HG03196 (cell line): ENCODE measurements at regions not wholly inside any gene's neighbourhood (a gene's known extent, or its start where the extent isn't known, plus 50 kb on each side); places are given as distances from the start of the nearest gene placed in this dataset.

Experiments
- ATAC-seq: cut with Tn5 transposase; IDR thresholded peaks from one replicate; pipeline ENCODE4 v1.9.1; 2021; ENCODE audit not compliant: unreplicated experiment

DNA sequence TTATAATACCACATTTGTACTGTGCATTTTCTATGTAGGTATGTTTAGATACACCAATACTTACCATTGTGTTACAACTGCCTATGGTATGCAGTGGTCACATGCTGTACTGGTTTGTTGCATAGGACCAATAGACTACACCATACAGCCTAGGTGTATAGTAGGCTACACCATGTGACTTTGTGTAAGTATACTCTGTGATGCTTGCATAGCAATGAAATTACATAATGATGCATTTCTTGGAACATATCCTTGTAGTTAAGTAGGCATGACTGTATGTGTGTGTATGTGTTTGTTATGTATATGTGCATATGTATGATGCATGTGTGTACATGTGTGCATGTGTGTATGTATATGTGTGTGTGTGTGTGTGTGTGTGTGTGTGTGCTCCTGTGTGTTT is 157.6 kb downstream of the TDRD15 start:
- no peak for ATAC-seq

DNA sequence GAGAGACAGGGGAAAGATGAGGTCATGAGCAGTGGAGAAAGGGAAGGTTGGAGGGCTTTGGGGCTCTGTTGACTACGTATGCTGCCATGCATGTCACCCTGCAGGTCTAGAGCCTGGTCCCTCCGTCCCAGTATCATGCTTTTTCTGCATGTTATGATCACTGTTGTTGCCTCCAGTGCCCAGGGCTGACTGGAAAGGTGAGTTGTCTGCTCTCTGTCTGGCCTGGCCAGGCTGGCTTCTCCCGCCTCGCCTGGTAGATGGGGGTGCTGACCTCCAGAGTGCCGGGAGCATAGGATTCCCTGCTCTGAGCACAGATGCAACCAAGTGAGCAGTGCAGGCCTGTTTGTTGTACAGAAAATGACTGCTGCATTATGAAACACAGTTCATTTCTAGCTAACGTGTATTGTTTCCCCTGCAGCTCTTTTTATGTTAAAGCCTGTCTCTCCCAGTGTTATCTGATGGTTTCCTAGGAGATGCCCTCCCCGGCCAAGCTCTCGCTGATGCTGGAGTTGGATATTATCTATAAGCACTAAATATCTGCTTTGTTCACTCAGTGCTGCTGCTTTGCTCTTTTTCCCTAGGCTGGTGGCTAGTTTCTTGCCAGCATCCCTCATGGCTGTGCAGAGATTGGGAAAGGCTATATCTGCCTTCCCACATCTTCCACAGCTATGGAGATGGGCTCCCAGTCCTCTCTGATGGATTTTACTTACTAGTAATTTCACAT is 158.2 kb downstream of the TDRD15 start:
- ATAC-seq: no peak

DNA sequence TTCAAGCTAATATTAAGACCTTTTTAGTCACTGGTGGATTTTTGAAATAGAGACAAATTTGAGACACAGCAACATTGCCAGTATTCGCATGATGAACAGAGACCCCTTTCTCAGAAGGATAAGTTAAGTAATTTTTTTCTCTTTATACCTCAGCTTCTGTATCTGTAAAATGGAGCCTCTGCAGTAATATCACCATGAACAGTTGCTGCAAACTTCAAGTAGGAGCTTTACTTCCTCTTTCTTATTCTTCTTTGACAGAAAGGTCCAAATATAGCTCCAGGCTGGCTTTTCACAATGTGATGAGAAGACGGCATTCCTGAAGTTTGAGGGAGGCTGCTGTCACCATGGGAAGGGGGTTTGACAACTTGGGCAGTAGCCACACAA is 158.7 kb downstream of the TDRD15 start:
- no peak for ATAC-seq

DNA sequence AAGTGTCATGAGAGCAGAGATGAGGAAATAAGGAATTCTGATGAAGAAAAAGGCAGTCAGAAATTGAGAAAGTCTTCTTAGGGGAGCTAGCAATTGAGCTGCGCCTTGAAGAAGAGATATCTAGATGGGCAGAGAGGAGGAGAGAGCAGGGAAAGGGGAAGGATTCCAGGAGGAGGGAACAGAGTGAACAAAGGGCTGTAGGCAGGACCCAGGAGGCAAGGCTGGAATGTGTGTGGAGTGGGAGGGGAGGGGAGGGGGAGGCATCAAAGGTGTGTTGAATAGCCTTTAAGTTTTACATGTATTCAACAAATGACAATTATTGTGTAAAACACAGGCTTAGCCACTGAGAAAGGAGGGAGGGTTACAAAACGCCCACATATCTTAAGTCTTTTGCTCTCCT is 164.5 kb downstream of the TDRD15 start:
- no peak for ATAC-seq

DNA sequence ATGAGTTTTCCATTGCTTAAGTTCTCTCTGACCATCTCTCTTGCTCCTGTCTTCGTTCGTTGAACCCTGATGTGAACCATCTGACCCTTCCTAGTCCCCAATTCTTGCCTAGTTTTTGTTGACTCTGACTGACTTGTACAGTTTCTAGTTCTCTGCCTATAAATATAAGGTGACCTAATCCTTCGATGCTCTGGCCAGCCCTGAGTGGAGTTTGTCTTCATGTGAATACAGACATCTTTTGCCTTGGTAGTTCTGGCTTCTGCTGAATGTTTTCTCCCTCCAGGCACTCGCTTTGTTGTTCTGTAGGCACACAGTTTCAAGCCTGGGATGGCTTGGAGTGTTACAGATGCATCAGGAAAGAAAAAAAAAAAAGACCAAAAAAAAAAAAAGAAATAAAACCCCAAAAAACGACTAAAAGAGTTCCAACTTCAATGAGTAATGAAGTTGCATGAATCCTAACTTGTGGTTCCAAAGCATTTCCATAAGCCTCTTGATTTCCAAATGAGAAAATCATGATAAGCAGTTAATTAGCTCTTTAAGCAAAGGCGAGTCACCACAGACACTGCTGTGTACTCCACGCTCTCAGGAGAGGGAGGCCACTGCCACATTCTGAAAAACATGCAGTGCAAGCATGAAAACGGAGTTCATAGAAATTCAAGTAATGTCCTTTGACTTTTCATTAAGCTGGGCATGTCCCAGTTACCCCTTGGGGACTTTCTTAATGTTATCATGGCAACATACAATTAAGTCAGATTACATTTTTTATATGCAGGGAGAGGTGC is 165.2 kb downstream of the TDRD15 start:
- no peak for ATAC-seq

DNA sequence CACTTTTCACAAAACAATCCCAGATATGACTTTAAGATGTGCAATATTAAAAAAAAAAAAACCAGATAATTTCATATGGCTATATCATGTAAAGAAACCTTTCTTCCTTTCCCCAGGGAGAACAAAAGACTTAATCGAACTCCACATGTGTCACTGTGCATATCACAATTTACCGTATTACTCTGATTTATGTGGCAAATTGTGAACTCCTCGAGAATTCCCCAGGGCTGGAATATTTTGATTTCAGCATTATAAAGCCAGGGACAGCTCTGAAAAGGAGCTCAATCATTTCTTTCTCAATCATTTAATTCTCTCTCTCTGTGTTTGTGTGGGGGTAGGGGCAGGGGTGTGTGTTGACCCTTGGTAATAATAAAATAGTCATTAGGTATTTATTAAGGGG is 165.8 kb downstream of the TDRD15 start:
- no peak for ATAC-seq

DNA sequence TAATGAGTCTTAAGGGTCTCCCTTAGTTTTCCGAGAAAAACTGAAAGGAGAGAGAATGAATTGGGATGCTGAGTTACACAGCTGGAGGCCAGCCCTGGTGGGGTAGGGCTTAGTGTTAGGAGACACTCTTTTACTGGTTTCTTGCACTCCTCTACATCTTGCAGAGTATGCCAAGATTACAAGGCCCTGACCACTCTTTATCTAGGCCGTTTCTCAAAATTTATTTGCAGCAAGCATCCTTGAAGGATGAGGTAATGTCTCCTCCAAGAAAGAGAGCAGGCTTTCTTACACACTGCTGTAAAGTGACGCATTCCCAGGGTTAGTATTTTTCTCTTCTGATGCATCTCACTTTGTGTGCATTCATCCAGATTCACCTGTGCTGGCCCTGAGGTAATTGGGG is 166.2 kb downstream of the TDRD15 start:
- no peak for ATAC-seq

DNA sequence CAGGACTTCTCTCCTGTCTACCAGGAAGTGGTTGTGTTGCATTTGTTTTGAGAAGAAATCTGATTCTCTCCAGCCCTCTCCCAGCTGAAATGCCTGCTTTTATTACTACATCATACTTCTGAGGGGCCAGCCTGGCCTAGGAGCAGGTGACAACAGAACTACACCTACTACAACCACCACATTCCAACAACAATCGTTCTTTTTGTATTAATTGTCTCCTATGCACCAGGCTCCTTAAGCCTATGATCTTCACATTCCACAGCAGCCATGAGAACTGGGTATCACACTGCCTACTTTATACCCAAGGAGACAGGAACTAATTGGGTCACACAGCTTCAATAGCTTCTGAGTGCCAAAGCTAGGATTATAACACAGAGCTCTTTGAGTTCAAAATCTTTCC is 167.7 kb downstream of the TDRD15 start:
- no peak for ATAC-seq

DNA sequence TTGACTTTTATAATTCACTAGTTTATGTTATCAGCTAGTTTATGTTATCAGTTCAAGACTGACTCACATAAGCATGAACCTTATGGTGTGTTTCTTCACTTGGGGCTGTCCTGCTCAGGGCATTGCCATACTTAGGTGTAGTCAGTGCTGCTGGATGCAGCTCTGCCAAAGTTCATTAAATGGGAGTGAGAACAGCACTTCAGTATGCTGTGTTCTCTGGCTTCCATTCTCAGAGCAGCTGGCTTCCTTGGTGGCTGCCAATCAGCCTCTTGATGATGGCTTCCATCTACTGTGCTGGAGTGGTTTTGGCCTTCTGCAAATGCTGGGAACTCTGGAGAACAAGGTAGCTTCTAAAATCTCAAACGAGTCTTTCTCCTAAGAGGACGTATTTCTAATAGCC is 170.7 kb downstream of the TDRD15 start:
- no peak for ATAC-seq

DNA sequence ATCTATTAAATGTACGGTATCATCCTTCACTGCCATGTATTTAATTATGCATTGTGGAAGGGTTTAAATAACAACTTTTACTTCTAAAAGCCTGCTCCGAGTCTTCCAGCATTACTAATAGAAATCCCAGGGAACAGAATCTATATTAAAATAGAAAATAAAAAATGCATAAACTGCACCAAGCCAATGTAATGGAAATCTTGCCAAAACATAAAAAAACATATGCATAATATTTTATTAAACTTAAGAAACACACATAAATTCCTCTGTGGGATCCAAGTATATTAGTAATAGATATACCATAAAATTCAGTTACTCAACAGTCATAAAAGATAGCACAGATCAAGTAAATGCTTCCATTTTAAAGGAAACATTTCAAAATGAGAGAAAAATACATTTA is 175.6 kb downstream of the TDRD15 start:
- no peak for ATAC-seq

DNA sequence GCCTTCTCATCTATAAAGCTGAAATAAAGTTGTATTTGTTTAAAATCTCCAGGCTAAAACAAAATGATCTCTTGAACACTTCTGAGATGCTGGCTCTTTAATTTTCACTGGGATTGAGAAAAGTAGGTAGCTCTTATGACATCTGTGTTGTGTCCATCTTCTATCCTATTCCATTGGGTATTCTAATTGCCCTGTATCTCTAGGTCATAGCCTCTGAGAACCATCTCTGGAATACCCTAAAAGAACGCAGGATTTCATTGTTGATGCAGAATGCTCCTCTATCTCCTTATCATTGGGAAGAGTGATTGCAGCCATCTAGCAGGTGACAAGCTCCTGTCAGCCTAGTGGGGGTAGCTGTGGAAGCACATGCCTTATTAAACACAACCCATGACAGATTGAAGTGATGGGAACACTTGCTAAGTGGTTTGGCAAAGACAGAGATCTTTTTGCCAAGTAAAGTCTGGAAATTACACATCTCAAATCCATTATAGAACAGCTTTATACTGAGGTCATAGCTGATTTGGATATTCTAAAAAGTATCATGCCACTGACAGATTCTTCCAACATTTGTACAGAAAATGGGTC is 178.2 kb downstream of the TDRD15 start:
- ATAC-seq: no peak

DNA sequence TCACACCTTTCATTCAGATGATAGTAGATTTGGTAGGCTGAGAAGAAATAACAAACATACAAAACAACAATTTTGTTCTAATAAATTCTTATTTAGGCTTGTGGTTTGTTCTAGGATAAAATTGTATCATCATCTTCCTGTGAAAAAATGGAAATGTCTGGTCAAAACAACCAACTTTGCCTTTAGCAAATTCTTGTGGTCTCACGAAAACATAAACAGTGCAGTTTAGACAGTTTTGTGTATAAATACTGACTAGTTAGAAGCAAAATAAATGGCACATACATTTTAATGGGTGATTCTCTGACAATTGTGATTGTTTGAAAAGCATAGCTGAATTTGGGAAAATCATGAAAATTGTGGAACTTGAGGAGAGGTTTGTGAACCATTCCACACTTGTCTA is 180.1 kb downstream of the TDRD15 start:
- ATAC-seq: no peak

DNA sequence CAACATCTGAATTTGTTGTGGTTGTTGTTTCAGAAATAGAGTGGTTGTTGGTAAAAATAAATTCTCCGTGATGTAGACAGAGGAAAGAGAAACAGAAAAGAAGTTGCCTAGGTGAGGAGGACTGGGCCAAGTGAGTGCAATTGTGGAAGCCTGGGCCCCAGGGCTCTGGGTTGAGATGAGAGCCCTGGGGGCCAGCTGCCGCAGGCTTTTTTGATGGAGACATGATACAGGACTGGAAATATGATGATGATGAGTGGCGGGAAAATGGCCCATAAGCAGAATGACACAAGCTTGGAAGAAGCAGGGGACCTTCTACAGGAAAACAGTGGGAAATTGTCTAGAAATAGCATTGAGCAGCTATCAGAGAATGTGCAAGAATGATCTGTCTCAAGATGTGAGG is 181.8 kb downstream of the TDRD15 start:
- no peak for ATAC-seq

DNA sequence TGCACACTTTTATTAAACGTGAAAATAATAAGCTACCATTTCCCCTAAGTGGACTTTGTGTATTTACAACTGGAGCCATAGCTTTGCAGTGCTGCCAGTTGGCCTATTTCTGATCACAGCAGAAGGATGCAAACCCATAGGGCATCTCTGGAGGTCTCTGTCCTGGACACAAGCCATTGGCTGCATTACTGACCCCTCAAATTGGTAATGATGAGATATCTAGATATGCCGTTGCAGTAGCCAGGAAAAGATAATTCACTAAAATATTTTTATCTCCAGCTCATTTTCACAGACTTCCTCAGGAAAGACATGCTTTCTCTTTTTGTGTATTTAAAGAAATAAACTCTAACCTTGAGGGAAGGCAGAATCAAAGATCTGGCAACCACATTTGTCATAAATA is 182.5 kb downstream of the TDRD15 start:
- no peak for ATAC-seq

DNA sequence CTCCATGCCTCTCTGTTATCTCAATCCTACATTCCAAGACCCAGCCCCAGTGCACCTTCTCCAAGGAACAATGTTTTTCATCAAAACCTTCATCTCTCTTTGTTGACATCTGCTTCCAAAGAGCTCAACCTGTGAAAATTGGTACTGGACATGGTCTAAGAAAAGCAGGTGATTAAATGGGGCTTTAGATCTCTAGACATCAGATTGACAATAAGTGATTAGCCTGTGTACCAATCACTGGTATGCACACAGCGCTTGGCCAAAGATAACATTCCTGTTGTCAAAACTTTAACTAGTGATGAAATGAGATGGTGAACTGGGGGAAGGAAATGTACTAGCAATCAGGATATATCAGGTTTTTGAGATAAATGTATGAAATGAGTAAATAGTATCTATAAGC is 183.3 kb downstream of the TDRD15 start:
- ATAC-seq: no peak

DNA sequence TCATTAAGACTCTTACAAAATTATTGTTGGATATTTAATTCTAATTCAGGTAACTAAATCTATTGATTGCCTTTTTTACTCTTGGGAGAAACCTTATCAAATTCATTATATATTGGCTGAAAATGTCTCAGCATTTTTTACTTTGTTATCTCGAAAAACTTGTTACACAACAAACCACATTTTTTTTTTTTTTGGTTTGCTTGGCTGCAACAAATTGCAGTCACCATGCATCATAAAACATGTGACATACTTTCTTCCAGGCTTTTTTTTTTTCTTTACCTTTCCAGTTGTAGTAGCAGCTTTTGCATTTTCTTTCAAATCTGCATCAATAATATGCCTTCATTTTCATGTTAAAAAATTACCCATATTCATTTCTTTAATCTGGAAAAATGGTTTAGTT is 186.7 kb downstream of the TDRD15 start:
- ATAC-seq: no peak

DNA sequence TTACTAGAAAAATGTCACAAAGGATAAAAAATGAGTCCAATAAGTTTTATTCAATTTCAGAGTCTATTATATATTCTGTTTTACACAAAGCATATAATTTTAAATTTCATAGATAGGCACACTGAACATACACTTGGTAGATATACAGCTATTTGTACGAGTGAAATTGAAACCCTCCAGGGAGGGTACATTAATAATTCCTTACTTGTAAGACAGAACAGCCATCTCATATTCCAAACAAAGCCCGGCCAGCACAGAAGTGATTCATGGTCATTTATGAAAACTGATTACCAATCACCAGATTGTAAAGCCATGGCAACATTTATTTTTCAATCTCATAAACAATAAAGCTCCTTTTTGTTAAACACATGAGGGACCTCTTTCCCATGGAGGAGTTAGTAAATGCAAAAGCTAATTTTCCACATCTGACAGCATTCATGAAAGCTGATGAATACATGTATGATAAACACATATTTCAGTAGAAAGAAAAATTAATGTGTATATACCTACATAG is 190.6 kb downstream of the TDRD15 start:
- no peak for ATAC-seq

DNA sequence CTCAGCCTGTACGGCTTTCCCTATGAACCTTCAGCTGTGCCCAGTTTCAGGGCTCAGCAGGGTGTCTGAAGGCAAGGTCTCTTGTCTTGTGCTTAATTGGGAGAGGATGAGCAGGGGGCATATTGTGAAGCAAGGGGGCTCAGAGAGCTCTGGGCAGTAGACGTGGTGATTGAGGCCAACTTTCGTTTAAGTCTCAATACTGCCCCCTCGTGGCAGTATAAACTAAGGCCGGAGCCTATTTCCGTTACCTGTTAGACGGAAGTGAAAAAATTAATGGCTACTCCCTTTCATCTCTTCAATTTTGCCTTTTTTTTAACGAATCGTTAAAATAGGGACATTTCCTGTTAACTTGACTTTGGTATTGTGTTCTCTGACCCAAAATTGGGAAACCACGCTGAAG is 193.4 kb downstream of the TDRD15 start:
- ATAC-seq: peak; percentile 81

DNA sequence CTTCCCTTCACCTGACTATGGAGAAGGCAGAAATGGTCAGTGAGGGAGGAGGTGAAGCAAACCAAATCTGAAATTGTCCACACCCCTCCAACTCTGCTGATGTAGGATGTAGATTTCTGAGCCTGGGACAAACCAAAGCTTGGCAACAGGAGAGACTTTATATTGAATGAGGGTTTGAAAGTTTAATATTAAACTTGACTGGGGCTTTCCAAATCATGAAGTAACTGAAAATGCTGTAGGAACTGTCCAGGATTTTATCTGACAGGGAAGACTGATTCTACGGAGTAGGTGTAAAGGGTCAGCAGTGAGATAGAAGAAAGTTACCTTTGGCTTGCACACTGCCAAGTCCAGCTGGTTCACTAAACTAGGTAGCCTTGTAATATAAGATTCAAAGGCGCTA is 194.5 kb downstream of the TDRD15 start:
- ATAC-seq: no peak

DNA sequence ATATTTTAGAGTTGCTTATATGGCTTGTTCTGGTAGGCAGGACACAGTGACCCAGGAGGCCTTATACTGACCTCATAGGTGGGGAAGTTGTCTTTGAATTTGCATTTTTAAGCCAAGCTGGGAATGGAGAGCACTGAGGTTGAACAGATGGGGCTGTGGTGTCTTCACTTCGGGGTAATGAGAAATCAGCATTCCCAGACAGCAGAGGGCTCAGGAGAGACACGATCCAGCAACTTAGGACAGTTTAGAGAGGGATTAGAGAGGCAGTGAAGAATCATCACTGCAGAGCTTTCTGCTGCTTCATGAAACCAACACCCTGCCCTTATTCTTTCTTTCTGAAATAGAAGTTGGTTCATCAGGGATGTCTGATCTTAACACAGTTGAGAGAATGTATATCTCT is 202.4 kb downstream of the TDRD15 start:
- no peak for ATAC-seq

DNA sequence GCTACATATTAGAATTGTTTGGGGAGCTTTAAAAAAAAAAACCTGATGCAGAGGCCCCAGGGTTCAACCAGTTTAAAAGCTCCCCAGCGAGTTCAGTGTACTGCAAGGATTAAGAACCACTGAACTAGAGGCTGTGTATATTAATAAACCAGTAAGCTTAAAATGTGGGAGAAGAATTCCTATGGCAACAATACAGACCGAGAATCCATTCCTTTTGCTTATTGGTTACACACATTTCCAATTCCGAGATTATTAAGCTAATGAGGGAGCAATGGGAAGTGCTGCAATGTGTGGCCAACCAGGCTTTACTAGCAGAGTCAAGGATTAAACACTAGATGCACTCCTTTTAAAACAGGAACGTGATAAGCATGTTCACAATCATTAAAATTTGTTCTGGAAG is 204.4 kb downstream of the TDRD15 start:
- ATAC-seq: no peak

DNA sequence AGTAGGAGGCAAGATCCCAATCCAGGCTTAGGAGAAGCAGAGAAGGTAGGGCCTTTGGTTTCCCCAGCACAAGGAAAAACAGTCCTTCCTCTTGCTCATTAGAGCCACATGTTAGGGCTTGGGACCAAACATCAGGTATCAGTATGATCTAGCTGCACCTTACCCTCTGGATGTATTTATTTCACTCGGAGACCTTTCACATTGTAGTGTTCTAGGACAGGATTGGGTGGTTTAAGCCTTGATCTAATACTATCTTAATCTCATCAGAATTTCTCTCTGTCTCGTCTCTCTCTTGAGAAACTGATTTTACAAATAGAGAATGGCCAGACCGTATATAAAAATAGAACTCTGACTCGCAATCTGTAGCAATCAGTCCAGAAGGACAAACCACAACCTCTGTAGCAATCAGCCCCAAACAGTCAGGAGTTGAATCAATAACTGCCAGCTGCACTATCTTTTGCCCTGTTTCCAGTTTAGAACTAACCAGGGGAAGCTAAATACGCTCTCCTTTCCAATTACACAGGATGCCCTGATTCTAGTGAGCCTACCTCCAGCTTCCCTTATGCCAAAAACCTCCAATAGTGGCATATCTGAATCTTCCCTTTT is 207.1 kb downstream of the TDRD15 start:
- no peak for ATAC-seq
